ENCODE measurements at regions not wholly inside any gene's neighbourhood (a gene's known extent, or its start where the extent isn't known, plus 50 kb on each side); places are given as distances from the start of the nearest gene placed in this dataset.
"Not testable (repeated sequence)": the region's sequence is repeated elsewhere in the genome, so short reads cannot be mapped to it uniquely, and the experiment has no call there.

GRCh38 chr22:27242917-27243589 is 558.5 kb downstream of the MN1 start:
- H3K4me1 ChIP-seq (ENCODE audit: insufficient read depth): no peaks in the 10 kb centered on the region
- 62% methylated on average over 12 of the region's 12 CpGs for WGBS
- DNase-seq (ENCODE audit: extremely low spot score): no peak
- no peak overlapping the region for H3K4me3 ChIP-seq (ENCODE audit: low read depth, low read length)
- no peaks in the 10 kb centered on the region for H3K36me3 ChIP-seq (ENCODE audit: insufficient read depth)
- no peak overlapping the region for H3K27ac ChIP-seq (ENCODE audit: low read depth)

GRCh38 chr22:27244328-27244727 is 557.2 kb downstream of the MN1 start:
- Histone ChIP-seq H3K27ac (ENCODE audit: low read depth) (no peak overlapping the region), H3K4me3 (ENCODE audit: low read depth, low read length) (no peak overlapping the region), H3K4me1 (ENCODE audit: insufficient read depth) (no peaks in the 10 kb centered on the region), H3K36me3 (ENCODE audit: insufficient read depth) (no peaks in the 10 kb centered on the region)
- no peak for DNase-seq (ENCODE audit: extremely low spot score)
- 92% methylated on average over 3 of the region's 3 CpGs for WGBS

GRCh38 chr22:27245056-27245455 is 556.5 kb downstream of the MN1 start:
- Histone ChIP-seq H3K4me1 (ENCODE audit: insufficient read depth) (no peaks in the 10 kb centered on the region), H3K4me3 (ENCODE audit: low read depth, low read length) (no peak overlapping the region), H3K27ac (ENCODE audit: low read depth) (no peak overlapping the region), H3K36me3 (ENCODE audit: insufficient read depth) (no peaks in the 10 kb centered on the region)
- DNase-seq (ENCODE audit: extremely low spot score): no peak
- WGBS: 76% methylated on average over 10 of the region's 10 CpGs

GRCh38 chr22:27246558-27246957 is 555.0 kb downstream of the MN1 start:
- no peak overlapping the region for H3K4me3 ChIP-seq (ENCODE audit: low read depth, low read length)
- H3K4me1 ChIP-seq (ENCODE audit: insufficient read depth): no peaks in the 10 kb centered on the region
- 95% methylated on average over 3 of the region's 3 CpGs for WGBS
- H3K36me3 ChIP-seq (ENCODE audit: insufficient read depth): no peaks in the 10 kb centered on the region
- DNase-seq (ENCODE audit: extremely low spot score): no peak
- H3K27ac ChIP-seq (ENCODE audit: low read depth): no peak overlapping the region

- no peak overlapping the region for H3K27ac ChIP-seq (ENCODE audit: low read depth)
- H3K4me1 ChIP-seq (ENCODE audit: insufficient read depth): no peaks in the 10 kb centered on the region
- no peaks in the 10 kb centered on the region for H3K36me3 ChIP-seq (ENCODE audit: insufficient read depth)
- no peak overlapping the region for H3K4me3 ChIP-seq (ENCODE audit: low read depth, low read length)
- WGBS: 33% methylated on average over 11 of the region's 11 CpGs
- DNase-seq (ENCODE audit: extremely low spot score): no peak
These were observed 553.7 kb downstream of the MN1 start for GRCh38 chr22:27247701-27248434.

GRCh38 chr22:27250418-27250817 is 551.1 kb downstream of the MN1 start:
- Histone ChIP-seq H3K4me3 (ENCODE audit: low read depth, low read length) (no peak overlapping the region), H3K36me3 (ENCODE audit: insufficient read depth) (no peaks in the 10 kb centered on the region), H3K27ac (ENCODE audit: low read depth) (no peak overlapping the region), H3K4me1 (ENCODE audit: insufficient read depth) (no peaks in the 10 kb centered on the region)
- DNase-seq (ENCODE audit: extremely low spot score): no peak
- 90% methylated on average over 5 of the region's 5 CpGs for WGBS

- Histone ChIP-seq H3K4me3 (ENCODE audit: low read depth, low read length) (no peak overlapping the region), H3K27ac (ENCODE audit: low read depth) (no peak overlapping the region), H3K4me1 (ENCODE audit: insufficient read depth) (no peaks in the 10 kb centered on the region), H3K36me3 (ENCODE audit: insufficient read depth) (no peaks in the 10 kb centered on the region)
- WGBS: 55% methylated on average over 5 of the region's 5 CpGs
- no peak for DNase-seq (ENCODE audit: extremely low spot score)
These were observed 550.7 kb downstream of the MN1 start for GRCh38 chr22:27250886-27251285.

- H3K4me1 ChIP-seq (ENCODE audit: insufficient read depth): no peaks in the 10 kb centered on the region
- 76% methylated on average over 2 of the region's 2 CpGs for WGBS
- no peak overlapping the region for H3K4me3 ChIP-seq (ENCODE audit: low read depth, low read length)
- no peaks in the 10 kb centered on the region for H3K36me3 ChIP-seq (ENCODE audit: insufficient read depth)
- no peak overlapping the region for H3K27ac ChIP-seq (ENCODE audit: low read depth)
- no peak for DNase-seq (ENCODE audit: extremely low spot score)
These were observed 550.0 kb downstream of the MN1 start for GRCh38 chr22:27251563-27251962.

GRCh38 chr22:27252282-27253049 is 549.1 kb downstream of the MN1 start:
- Histone ChIP-seq H3K4me3 (ENCODE audit: low read depth, low read length) (no peak overlapping the region), H3K36me3 (ENCODE audit: insufficient read depth) (no peaks in the 10 kb centered on the region), H3K27ac (ENCODE audit: low read depth) (no peak overlapping the region), H3K4me1 (ENCODE audit: insufficient read depth) (no peaks in the 10 kb centered on the region)
- DNase-seq (ENCODE audit: extremely low spot score): no peak
- 80% methylated on average over 9 of the region's 9 CpGs for WGBS

GRCh38 chr22:27253108-27253902 is 548.3 kb downstream of the MN1 start:
- H3K4me3 ChIP-seq (ENCODE audit: low read depth, low read length): no peak overlapping the region
- WGBS: 82% methylated on average over 9 of the region's 9 CpGs
- no peaks in the 10 kb centered on the region for H3K4me1 ChIP-seq (ENCODE audit: insufficient read depth)
- H3K36me3 ChIP-seq (ENCODE audit: insufficient read depth): no peaks in the 10 kb centered on the region
- DNase-seq (ENCODE audit: extremely low spot score): no peak
- no peak overlapping the region for H3K27ac ChIP-seq (ENCODE audit: low read depth)

GRCh38 chr22:27254063-27254462 is 547.5 kb downstream of the MN1 start:
- H3K4me3 ChIP-seq (ENCODE audit: low read depth, low read length); DNase-seq (ENCODE audit: extremely low spot score); H3K27ac ChIP-seq (ENCODE audit: low read depth); H3K4me1 ChIP-seq (ENCODE audit: insufficient read depth); H3K36me3 ChIP-seq (ENCODE audit: insufficient read depth): not testable (repeated sequence)
- 73% methylated on average over 5 of the region's 5 CpGs for WGBS

GRCh38 chr22:27255580-27255979 is 546.0 kb downstream of the MN1 start:
- no peak for DNase-seq (ENCODE audit: extremely low spot score)

GRCh38 chr22:27257987-27258386 is 543.6 kb downstream of the MN1 start:
- no peaks in the 10 kb centered on the region for H3K4me1 ChIP-seq (ENCODE audit: insufficient read depth)
- no peak overlapping the region for H3K27ac ChIP-seq (ENCODE audit: low read depth)
- 74% methylated on average over 5 of the region's 5 CpGs for WGBS
- H3K4me3 ChIP-seq (ENCODE audit: low read depth, low read length): no peak overlapping the region
- H3K36me3 ChIP-seq (ENCODE audit: insufficient read depth): no peaks in the 10 kb centered on the region
- no peak for DNase-seq (ENCODE audit: extremely low spot score)

More at GRCh38 chr22:27255580-27255979, 546.0 kb downstream of the MN1 start:
- no peak overlapping the region for H3K27ac ChIP-seq (ENCODE audit: low read depth)
- 71% methylated on average over 3 of the region's 3 CpGs for WGBS
- no peak overlapping the region for H3K4me3 ChIP-seq (ENCODE audit: low read depth, low read length)
- H3K4me1 ChIP-seq (ENCODE audit: insufficient read depth): no peaks in the 10 kb centered on the region
- H3K36me3 ChIP-seq (ENCODE audit: insufficient read depth): no peaks in the 10 kb centered on the region
